ENCODE measurements at regions not wholly inside any gene's neighbourhood (a gene's known extent, or its start where the extent isn't known, plus 50 kb on each side); places are given as distances from the start of the nearest gene placed in this dataset.

- Histone ChIP-seq H3K27me3 (ENCODE audit: control insufficient read depth, insufficient read depth, low read length) (no peaks in the 10 kb centered on the region), H3K4me3 (ENCODE audit: low read depth, low read length) (no peak overlapping the region), H3K36me3 (ENCODE audit: control insufficient read depth, insufficient read depth, low read length) (no peaks in the 10 kb centered on the region)
- no peak for TF ChIP-seq CTCF (IDR thresholded peaks at IDR 0.05; ENCODE audit: insufficient read depth, low read depth, low read length)
- no peak for DNase-seq (ENCODE audit: low read depth)
- POLR2A ChIA-PET = no interaction called here
- CTCF ChIA-PET = no interaction called here
Observed at GRCh38 chr11:81380395-81380794, 1353.3 kb downstream of the FAM181B start.

- no peak for DNase-seq (ENCODE audit: low read depth)
- H3K27me3 ChIP-seq (ENCODE audit: control insufficient read depth, insufficient read depth, low read length) = no peaks in the 10 kb centered on the region
- POLR2A ChIA-PET = no interaction called here
- H3K36me3 ChIP-seq (ENCODE audit: control insufficient read depth, insufficient read depth, low read length) = no peaks in the 10 kb centered on the region
- no peak overlapping the region for H3K4me3 ChIP-seq (ENCODE audit: low read depth, low read length)
- CTCF ChIA-PET = no interaction called here
- no peak for TF ChIP-seq CTCF (IDR thresholded peaks at IDR 0.05; ENCODE audit: insufficient read depth, low read depth, low read length)
Observed at GRCh38 chr11:81377418-81377817, 1356.2 kb downstream of the FAM181B start.

GRCh38 chr11:81373986-81374385, 1359.7 kb downstream of the FAM181B start:
- Histone ChIP-seq H3K27me3 (ENCODE audit: control insufficient read depth, insufficient read depth, low read length) (no peaks in the 10 kb centered on the region), H3K36me3 (ENCODE audit: control insufficient read depth, insufficient read depth, low read length) (no peaks in the 10 kb centered on the region), H3K4me3 (ENCODE audit: low read depth, low read length) (no peak overlapping the region)
- POLR2A ChIA-PET = no interaction called here
- CTCF ChIA-PET = no interaction called here
- TF ChIP-seq CTCF (IDR thresholded peaks at IDR 0.05; ENCODE audit: insufficient read depth, low read depth, low read length) = no peak
- no peak for DNase-seq (ENCODE audit: low read depth)

- CTCF ChIA-PET = no interaction called here
- Histone ChIP-seq H3K4me3 (ENCODE audit: low read depth, low read length) (no peak overlapping the region), H3K36me3 (ENCODE audit: control insufficient read depth, insufficient read depth, low read length) (no peaks in the 10 kb centered on the region), H3K27me3 (ENCODE audit: control insufficient read depth, insufficient read depth, low read length) (no peaks in the 10 kb centered on the region)
- POLR2A ChIA-PET = no interaction called here
- no peak for TF ChIP-seq CTCF (IDR thresholded peaks at IDR 0.05; ENCODE audit: insufficient read depth, low read depth, low read length)
- DNase-seq (ENCODE audit: low read depth) = no peak
Observed at GRCh38 chr11:81368192-81368591, 1365.5 kb downstream of the FAM181B start.

DNA sequence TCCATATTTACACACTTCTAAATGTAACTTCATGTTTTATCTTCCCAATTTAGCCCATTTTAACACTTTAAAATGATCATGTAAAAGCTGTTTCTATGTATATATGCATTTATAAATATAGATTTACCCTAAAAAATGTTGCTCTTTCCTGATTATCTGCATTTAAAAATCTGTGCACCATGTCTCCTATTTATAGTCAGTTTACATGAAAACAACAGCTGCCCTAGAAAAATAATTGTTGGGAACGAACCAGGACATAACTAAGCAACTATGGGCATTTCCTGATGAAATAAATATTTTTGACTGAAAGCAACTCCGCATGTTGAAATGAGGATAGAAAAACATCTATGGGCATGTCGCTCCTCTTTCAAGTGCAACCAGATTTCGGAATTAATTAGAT, 1368.2 kb downstream of the FAM181B start:
- DNase-seq (ENCODE audit: low read depth) = no peak
- no peak overlapping the region for H3K4me3 ChIP-seq (ENCODE audit: low read depth, low read length)
- ChIA-PET POLR2A (no interaction called here), CTCF (no interaction called here)
- TF ChIP-seq CTCF (IDR thresholded peaks at IDR 0.05; ENCODE audit: insufficient read depth, low read depth, low read length) = no peak
- no peaks in the 10 kb centered on the region for H3K36me3 ChIP-seq (ENCODE audit: control insufficient read depth, insufficient read depth, low read length)
- H3K27me3 ChIP-seq (ENCODE audit: control insufficient read depth, insufficient read depth, low read length) = no peaks in the 10 kb centered on the region
